GM19463 (cell line): ENCODE measurements at regions not wholly inside any gene's neighbourhood (a gene's known extent, or its start where the extent isn't known, plus 50 kb on each side); places are given as distances from the start of the nearest gene placed in this dataset.
"Not testable (repeated sequence)": the region's sequence is repeated elsewhere in the genome, so short reads cannot be mapped to it uniquely, and the experiment has no call there.

Source experiments
- ATAC-seq: cut with Tn5 transposase; IDR thresholded peaks from one replicate; pipeline ENCODE4 v1.9.1; 2021; ENCODE audit warnings: mild to moderate bottlenecking, moderate library complexity; ENCODE audit not compliant: unreplicated experiment

- ATAC-seq: not testable (repeated sequence)
Measured at GRCh38 chr7:153958789-153959188, 93.4 kb upstream of the DPP6 start.

- ATAC-seq: not testable (repeated sequence)
Measured at GRCh38 chr7:153964481-153965112, 87.6 kb upstream of the DPP6 start.

GRCh38 chr7:153969016-153969415, 83.2 kb upstream of the DPP6 start:
- ATAC-seq: not testable (repeated sequence)

- ATAC-seq: not testable (repeated sequence)
Measured at GRCh38 chr7:153974603-153975002, 77.6 kb upstream of the DPP6 start.

GRCh38 chr7:153976745-153977144, 75.5 kb upstream of the DPP6 start:
- not testable (repeated sequence) for ATAC-seq

GRCh38 chr7:153983186-153983585, 69.0 kb upstream of the DPP6 start:
- ATAC-seq: not testable (repeated sequence)

- not testable (repeated sequence) for ATAC-seq
Measured at GRCh38 chr7:153989066-153989627, 63.1 kb upstream of the DPP6 start.

- ATAC-seq: not testable (repeated sequence)
Measured at GRCh38 chr7:153989742-153990425, 62.3 kb upstream of the DPP6 start.

GRCh38 chr7:153991471-153991870, 60.7 kb upstream of the DPP6 start:
- not testable (repeated sequence) for ATAC-seq

GRCh38 chr7:153993402-153993801, 58.8 kb upstream of the DPP6 start:
- ATAC-seq: not testable (repeated sequence)

GRCh38 chr7:153998896-153999295, 53.3 kb upstream of the DPP6 start:
- ATAC-seq: not testable (repeated sequence)
